Cerebellar cortex (tissue), 1 donor: ENCODE measurements at regions not wholly inside any gene's neighbourhood (a gene's known extent, or its start where the extent isn't known, plus 50 kb on each side); places are given as distances from the start of the nearest gene placed in this dataset.
A peak's percentile ranks its signal among the peaks of the same experiment; 100 is the strongest.

Source experiments
- DNase-seq: peaks from one replicate; pipeline ENCODE4 v3.0.0-alpha.2; 2015; ENCODE audit warnings: low spot score

DNA sequence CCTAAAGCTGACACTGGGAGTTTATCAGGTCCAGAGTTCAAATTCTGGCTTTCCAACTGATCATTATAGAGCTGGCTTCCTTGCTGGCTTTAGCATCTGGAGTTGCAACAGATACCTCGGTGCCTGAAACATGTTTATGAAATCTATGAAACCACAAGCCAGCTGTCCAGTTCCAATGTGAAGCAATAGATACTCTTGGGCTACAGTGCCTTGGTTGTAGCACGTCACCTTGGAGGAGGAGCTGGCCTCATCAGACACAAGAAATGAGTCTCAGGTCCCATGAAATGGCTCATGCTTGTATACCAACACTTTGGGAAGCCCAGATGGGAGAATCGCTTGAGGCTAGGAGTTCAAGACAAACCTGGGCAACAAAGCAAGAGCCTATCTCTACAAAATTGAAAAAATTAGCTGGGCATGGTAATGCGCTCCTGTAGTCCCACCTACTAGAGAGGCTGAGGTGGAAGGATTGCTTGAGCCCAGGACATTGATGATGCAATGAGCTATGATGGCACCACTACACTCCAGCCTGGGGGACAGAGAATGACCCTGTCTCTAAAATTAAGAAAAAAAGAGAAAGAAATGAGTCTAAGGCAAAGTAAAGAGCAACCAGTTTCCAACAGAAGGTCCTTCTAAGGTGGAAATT lies 132.5 kb upstream of the ZNF648 start:
- no peak for DNase-seq

DNA sequence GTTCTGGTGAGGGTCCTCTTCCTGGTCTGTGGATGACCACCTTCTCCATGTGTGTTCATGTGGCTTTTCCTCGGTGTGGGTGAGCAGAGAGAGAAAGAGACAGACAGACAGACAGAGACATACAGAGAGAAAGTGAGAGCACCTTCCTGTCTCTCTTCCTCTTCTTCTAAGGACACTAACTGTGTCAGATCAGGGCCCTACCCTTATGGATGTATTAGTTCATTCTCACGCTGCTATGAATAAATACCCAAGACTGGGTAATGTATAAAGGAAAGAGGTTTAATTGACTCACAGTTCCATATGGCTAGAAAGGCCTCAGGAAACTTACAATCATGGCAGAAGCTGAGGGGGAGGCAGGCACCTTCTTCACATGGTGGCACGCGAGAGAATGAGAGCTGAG lies 131.5 kb upstream of the ZNF648 start:
- no peak for DNase-seq

DNA sequence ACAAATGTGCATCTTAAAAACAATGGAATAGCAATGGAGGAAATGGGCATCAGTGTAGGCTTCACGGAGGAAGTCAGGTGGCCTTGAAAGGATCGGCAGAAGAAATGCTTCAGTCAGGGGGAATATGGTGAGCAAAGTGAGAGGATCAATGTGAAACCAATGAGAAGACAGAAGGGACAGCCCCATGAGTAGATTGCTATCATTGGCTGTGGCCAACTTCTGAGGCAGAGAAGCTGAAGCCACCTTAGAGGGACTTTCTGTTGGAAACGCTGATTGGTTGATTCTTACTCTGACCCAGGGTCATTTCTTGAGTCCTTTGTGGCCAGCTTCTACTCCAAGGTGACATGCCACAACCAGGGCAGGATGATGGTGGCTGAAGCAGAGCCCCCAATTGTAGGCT lies 130.7 kb upstream of the ZNF648 start:
- DNase-seq: no peak

DNA sequence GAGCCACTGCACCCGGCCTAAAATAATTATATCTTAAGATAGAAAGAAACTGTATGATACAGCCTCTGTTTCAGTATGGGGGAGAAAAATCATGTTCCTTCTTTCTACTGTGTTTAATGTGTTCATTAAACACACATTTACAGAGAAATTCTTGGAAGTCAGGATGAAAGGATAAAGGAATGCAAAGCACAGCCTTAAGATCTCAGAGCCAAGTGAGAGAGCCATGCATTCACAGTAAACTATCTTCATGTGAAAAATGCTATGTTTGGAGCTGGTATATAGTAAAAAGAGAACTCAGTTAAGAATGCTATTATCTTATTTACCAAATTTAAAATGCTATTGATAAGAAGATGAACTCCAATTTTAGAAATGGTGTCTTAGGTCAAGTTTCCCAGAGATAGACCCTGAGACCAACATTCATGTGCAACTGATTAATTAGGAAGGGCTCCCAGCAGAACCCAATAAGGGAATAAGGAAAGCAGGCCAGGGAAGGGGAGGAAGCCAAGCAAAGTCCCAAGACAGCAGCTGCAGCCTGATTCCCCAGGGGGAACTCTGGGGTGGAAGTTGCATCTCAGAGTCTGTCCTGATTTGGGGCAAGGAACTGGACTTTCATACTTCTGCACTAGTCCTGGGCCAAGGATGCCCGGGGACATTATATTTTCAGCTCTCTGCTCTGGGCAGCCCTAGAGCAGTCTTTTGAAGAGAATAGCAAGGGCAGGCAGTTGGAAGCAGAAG lies 130.0 kb upstream of the ZNF648 start:
- no peak for DNase-seq

DNA sequence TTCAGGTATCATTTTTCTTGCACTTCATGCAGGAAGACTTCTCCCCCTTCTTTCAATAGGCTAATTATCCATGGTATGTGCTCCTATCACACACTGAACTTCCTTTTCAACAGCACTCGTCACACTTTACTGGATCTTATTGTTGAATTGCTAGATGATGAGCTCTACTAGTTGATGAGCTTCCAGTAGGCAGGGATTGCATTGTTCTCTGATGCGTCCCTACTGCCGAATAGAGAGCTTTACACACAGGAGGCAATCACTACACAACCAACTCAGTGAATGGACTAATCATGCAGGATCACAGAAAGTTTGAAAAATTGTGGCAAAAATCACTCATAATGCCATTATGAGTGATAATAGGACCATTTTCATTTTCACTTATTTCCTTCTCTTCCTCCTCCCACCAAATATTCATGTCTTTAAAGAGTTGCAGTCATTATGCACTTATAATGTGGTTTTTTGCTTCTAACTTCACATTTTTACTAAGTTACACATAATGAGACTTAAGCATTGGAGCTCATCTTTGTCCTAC lies 128.1 kb upstream of the ZNF648 start:
- no peak for DNase-seq

DNA sequence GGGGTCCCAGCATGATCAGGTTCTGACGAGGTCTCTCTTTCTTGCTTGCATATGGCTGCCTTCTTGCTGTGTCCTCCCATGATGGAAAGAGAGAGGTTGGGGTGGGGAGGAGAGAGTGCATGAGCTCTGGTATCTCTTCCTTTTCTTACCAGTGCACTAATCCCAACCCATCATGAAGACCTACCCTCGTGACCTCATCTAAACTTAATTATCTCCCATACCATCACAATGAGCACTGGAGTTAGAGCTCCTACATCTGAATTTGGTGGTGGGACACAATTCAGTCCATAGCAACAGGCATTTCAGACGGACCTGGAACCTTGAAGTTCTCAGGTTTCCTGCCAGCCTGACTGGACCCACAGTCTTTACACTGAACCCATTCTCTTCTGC lies 125.2 kb upstream of the ZNF648 start:
- DNase-seq: no peak

DNA sequence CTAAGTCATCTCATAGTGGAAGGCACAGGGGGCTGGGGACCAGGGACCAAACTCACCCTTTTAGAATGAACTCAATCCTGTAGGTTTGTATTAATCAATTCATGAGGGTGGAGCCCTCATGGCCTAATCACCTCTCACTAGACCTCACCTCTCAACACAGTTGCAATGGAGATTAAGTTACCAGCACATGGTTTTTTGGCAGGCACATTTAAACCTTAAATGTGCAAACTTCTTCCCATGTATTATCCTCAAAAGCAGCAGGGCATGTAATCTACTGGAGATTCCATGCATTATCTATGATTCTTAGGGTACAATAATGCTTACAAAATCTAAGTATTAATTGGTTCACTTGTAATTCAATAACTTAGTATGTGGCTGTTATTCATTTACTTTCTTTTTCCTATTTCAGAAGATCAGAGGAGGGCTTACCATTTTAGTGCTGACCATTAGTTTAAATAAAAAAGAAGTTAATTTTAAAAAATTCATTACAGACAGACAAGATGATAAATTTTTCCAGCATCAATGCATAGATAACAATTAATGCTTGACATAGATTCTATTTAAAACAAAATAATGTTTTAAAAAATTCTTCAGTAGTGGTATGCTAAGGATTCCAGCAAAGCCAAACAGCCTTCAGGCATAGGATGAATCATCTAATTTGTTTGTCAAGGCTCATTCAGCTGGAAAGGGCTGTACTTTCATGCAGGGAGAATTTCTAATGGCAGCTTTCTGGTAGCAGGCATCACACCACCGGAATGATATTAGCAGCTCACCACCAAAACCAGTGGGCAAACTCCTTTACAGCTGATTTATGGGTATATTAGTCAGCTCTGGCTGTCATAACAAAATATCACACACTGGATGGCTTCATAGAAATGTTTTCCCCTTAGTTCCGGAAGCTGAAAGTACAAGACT lies 124.6 kb upstream of the ZNF648 start:
- DNase-seq: peak; percentile 4

DNA sequence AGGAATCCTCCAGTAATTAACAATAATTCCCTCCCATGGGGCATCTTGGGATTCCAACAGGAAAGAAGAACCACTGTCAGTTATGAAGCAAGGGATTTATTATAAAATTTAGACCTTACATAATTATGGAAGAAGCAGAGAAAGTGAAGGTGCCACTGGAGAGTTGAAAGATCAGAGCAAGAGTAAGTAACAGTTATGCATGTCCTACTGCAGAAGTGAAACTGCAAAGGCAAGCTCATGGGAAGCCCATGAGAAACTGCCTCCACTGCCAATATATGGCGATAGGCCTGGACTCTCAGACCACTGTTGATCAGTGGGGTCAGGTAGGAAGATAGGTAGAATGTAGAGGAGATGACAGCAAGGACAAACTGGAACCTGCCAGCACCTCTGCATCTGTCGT lies 123.6 kb upstream of the ZNF648 start:
- no peak for DNase-seq

DNA sequence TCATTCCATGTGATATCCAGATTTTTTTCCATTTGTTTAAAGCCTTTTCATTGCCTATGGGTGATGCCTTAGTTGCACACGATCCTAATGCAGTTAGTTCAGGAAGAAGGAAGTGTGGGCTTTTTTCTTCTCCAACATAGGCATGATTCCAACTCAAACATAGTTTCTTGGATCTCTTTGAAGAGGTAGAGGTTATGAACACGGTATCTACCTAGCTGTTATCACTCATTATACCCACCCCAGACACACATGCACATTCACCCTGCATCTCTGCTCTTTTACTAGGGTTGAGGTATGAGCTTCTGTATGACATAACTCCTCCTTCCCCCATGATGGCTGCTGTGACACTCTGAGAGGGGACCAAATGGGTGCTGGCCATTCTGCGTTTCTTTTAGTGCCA lies 122.1 kb upstream of the ZNF648 start:
- DNase-seq: no peak

DNA sequence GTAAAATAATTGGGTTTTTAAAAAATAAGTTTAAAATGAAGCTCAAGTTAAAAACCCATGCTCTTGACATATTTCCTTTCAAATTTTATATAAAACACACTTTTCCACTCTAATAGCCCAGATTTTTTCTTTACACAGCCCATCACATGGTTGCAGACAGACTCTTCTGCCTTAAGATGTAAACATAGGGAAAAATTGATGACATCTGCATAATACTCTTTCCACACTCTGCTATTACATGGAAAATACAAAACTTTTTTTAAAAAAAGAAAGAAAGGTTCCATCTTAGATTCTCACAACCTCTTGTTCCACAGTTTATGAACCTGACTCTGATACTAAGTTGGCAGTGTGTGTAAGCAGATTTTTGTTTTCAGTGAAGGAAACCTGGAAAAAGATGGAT lies 120.8 kb upstream of the ZNF648 start:
- DNase-seq: no peak

DNA sequence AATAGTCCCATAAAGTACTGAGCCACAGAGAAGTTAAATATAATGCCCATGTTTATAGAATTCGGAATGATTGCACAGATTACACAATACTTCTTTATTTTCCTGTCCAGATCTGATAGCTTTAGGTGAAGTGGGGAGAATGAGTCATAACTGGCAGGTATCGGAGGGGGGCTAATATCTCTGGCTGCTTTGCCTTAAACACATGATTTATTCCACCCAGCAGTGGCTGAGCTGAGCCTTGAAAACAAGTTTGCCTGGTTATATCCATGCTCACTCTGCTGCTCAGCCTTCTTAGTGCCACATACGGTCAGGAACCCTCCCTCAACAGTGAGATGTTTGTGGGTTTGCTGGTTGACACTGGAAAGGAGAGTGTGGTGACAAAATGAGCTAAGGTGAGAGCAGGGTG lies 119.7 kb upstream of the ZNF648 start:
- DNase-seq: no peak

DNA sequence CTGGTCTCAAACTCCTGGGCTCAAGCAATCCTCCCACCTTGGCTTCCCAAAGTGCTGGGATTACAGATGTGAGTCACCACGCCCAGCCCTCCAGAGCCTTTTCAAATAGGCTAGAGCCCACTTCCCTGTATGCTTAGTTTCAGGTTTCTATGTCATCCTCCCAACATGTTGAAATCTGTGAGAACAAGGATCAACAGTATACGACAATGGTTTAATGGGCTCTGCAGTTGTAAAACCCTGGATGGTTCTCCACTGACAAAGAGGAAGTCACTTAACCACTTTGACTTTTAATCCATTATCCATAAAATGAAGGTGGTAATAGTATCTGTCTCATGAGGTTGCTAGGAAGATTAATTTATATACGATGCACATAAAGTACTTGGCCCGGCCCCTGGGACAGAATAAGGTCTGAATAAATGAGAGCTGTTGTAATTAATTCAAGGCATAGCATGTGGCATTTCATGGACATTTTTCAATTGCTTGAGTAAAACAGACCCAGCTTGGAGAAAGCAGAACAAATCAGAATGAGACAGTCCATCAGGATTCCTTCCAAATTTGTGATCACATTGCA lies 113.9 kb upstream of the ZNF648 start:
- no peak for DNase-seq

DNA sequence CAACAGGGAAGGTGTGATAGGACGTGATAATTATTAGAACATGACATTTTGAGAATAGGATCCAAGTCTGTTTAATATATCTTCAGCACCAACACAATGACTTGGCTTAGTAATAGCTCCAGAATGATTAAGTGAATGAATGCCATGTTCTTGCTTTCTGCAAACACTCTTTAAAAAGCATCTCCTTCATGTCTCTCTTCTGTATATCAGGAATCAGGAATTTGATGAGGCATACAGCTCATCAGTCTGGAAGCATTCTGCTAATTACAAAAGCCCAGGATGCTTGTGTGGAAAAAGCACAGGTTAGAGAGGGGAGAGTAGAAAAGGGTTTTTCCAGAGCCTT lies 113.0 kb upstream of the ZNF648 start:
- no peak for DNase-seq

DNA sequence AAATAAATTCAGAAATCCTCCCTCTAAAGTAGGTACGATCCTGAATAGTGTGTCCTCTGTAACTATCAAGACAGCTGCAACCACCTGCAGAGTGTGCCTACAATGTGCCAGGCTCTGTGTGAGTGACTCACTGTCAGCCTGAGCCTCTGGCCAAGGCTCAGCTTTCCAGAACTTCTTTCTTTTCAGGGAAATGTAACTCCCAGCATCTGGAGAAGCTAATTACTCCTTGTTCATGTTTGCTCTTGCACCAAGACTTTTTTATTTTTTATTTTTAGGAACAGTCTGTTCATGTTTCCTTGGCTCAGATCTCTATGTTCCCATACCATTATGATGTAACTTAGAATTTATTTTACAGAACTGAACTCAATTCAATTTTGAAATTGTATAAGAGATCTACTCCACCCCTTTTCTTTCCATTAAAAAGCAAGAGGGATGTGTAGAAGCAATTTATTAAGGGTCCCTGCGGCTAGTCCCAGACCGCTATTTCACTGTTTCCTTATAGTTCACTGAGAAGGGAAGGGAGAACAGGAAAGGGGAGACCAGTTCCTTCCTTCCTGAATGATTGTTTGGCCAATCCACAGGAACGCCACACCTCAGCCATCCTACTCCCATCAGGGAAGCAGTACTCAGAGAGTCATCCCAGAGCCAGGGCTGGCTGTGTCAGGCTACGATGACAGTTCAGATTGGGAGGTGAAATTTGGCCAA lies 112.4 kb upstream of the ZNF648 start:
- no peak for DNase-seq

DNA sequence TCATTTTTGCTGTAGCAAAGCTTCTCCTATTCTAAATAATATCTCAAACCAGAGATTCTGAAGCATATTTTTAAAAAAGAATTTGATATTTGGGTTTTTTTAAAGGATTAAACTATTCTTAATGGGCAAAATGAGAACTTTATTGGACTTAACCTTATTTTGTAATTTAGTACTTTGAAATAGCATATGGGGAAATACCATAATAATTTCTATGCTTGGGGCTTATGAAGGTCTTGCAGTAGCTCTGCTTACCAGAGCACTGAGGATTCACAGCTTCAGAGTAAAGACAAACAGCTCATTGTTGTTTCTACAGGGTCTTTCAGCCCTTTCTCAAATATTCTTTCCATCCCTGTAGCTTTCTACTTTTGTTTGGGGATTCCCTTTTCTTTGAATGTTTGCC lies 111.2 kb upstream of the ZNF648 start:
- DNase-seq: no peak

DNA sequence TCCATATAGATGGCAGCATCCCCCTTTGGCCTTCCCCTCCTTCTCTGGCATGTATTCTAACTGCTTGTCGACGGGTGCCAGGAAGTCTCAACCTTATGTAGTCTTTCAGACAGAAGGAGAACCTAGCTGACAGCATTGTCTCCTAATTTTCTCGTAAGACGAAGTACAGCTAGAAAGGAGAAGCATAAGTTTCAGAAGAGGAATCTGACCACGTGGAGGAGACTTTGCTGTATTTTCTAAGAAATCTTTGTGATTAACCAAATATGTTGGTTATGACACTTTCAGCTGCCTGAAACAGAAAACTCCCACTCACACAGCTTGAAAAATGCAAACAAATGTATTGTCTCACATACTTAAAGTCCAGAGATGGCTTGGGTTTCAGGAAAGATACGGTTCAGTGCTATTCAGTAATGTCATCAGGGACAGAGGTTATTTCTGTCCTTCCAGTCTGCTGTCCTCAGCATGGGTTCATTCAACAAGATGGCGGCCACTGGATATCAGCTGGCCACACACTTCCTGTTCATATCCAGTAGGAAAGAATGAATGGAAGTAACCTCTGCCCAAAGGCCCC lies 109.5 kb upstream of the ZNF648 start:
- no peak for DNase-seq

DNA sequence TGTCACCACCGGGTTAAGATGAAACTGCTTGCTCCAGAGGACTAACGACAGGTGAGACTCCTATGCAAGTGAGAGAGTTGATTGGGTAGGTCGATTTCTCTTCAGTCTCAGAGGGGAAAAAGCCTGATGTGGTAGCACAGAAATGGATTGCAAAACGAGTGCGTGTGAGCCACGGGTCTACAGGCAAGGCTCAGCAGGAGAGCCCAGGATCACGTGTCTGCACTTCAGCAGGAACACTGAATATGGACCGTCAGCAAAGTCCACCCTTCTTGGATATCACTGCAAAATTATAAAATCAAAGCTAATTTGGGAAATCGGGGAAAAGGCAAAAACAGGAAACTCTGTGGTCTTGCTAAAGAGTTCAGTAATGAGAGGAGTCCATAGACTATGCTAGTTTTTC lies 107.7 kb upstream of the ZNF648 start:
- DNase-seq: no peak

DNA sequence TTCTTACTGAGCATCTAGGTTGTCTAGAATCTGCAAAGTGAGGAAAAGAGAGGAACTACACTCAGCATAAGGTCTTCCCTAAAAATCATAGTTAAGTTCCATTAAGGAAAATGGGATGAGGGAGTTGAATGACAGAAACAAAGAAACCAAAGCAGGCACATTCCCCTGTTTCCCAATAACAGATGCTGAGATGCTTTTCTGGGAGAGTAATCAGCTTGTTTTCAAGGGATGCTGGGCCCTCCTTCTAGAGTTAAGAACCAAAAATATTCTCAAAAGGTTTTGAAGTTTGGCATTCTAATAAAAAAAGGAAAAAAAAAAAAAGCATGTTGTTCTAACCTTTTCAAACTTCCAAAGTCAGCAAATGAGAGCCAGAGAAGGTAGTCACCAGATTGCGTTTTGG lies 105.2 kb upstream of the ZNF648 start:
- DNase-seq: no peak

DNA sequence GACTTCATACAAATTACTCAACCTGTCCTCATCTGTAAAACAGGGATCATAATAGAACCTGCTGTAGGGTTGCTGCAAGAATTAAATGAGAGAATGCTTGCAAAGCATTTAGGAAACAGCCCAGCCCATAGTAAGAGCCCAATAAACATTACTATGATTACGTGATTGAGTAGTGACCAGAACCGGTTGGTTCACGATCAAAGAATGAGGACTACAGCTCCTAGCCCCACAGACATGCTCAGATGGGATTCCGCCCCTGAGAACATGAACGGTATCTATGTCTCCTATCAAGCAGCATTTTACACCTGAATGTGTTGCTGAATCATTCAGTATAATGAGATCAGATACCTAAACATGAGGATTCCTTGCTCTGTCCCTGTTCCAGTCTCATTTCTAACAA lies 104.8 kb upstream of the ZNF648 start:
- DNase-seq: no peak

DNA sequence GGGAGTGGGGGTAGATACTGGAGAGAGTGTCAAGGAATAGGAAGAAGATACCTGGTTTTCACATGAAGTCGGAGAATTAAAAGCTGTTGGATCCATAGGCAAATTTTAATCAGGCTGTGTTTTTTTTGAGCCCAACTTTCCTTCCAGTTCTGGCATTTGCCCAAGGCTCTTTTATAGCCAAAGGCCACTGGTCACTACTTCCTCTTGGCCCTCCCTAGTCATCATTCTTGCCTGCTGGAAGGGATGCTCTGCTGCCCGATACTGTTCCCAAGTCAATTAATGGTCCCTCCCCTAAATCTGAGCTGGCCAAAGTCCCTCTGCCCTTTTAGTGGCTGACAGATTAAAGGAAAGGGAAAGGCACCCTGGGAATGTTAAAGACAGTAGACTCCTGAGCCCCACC lies 102.8 kb upstream of the ZNF648 start:
- DNase-seq: peak; percentile 16

DNA sequence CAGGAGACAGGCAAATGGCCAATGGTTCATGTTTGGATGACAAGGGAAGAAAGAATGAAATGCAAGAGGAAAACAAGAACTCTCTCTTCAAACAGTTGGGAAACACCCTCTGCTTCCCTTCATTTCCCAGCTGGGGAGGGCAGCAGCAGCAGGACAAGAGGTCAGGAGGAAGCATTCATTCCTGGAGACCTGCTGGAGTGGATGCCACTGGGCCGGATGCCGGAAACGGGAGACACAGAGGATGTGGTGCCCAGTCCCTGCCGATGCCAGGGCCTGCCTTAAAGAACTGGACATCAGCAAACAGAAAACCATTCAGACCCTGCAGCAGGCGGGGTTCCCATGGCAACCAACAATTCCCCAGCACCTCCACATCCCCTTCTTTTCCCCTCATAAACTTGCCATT lies 102.3 kb upstream of the ZNF648 start:
- DNase-seq: peak; percentile 31

DNA sequence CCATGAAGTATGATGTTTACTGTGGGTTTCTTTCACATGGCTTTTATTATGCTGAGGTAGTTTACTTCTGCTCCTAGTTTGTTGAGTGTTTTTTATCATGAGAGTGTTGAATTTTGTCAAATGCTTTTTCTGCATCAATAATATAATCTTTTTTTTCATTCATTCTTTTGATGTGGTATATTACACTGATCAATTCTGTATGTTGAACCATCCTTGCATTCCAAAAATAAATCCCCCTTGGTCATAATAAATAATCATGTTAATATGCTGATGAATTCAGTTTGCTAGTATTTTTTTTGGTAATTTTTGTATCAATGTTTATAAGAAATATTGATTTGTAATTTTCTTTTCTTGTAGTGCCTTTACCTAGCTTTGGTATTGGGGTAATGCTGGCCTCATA lies 97.9 kb upstream of the ZNF648 start:
- no peak for DNase-seq
